Pons (tissue), 1 donor: ENCODE measurements at regions not wholly inside any gene's neighbourhood (a gene's known extent, or its start where the extent isn't known, plus 50 kb on each side); places are given as distances from the start of the nearest gene placed in this dataset.
"Not testable (repeated sequence)": the region's sequence is repeated elsewhere in the genome, so short reads cannot be mapped to it uniquely, and the experiment has no call there.

Experiments used
- DNase-seq: peaks from one replicate; pipeline ENCODE4 v3.0.0-alpha.2; 2016; ENCODE audit warnings: low spot score

DNA sequence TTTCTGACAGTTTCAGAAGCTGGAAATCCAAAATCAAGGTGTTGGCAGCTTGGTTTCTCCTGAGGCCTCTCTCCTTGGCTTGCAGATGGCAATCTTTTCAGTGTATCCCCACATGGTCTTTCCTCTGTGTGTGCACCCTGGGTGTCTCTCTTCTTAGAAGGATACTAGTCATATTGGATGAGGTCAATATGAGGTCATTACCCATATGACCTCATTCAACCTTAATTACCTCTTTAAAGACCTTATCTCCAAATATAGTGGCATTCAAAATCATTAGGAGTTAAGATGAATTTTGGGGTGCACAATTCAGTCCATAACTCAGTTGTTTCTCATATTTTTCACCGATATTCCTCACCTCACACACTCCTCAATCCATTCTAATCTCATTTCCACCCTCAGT, 92.4 kb upstream of the TGM3 start:
- DNase-seq: no peak

DNA sequence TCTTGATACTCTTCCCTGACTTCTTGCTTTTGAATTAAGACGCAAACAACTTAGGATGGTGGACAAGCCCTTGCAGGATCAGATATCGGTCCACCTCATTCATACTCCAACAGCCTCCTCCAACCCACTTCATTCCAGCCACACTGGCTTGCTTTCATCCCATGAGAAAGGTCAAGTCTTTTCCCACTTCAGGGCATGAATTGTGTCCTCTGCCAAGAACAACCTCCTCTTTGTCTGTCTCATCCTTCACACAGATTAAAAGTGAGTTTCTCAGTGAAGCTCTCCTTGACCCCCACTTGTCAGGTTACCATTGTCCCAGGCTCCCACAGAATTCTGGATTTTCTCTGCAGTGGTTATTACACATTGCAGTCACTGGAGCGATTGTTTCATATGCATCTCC, 91.8 kb upstream of the TGM3 start:
- DNase-seq: no peak

DNA sequence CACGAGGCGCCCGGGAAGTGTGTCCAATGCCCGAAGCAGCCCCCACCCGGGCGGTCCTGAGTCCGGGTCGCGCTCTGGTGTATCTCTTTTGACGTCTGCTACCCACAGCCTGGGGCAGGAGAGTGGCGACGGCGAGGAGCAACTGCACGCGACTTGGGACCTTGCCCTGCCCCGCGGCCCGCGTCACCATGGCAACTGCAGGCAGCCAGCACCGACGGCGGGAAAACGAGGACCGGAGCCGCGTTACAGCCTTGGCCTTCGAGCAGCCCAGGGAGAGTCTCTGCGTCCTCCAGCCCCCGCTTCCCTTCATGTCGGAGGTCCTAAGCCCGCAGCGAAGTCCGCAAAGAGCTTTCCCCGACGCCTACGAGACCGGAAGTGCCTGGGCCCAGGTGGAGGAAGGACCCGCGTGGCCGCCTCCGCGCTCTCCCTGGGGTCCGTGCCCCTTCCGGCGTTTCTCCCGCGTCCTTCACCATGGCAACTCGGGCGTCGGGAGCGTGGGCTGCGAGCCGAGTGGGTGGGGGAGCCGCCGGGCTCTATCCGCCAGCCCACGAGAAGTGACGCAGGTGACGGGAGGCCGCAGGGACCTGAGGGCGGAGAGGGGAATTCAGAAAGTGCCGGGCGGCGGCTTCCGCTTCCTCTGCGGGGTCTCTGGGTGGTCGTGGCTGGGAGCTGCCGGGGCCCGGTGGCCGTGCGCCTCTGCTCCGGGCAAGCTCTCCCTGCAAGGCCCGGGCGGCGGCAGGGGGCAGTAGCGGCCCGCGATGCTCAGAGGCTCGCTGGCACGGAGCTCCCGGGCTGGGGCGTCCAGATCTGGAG, 88.6 kb upstream of the TGM3 start:
- peak; percentile 30 for DNase-seq

DNA sequence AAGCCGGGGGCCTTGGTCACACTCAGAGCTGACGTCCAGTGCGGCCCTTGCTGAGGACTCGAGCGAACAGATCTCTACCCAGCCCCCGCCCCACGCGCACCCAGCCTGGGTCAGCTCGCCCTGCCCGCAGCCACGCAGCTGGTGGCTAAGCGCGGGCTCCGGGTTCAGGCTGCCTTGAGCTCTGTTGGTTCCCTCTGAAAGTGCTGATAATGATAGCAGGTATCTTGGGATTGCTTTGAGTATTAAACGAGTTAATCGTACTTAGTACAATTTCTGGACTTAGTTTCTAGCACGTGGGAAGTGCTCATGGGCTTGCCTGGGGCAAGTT, 88.1 kb upstream of the TGM3 start:
- DNase-seq: no peak

DNA sequence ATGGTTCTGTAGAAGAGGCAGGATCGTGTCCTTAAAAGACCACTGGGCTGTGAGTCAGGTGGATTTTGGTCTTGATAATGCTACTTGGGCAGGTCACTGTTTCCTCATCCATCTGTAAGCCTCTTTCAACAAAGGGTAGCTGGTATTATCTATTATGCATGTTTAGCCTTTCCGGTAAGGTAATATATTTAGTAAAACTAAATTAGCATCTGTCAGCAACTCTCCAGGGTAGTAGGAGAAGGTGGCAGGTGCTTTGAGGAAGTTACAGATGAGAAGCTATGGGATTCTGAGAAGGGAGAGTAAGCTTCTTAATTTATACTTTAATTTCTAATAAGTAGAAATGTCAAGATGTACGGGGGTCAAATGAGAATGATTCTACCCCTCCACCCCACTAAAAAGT, 86.9 kb upstream of the TGM3 start:
- DNase-seq: no peak

DNA sequence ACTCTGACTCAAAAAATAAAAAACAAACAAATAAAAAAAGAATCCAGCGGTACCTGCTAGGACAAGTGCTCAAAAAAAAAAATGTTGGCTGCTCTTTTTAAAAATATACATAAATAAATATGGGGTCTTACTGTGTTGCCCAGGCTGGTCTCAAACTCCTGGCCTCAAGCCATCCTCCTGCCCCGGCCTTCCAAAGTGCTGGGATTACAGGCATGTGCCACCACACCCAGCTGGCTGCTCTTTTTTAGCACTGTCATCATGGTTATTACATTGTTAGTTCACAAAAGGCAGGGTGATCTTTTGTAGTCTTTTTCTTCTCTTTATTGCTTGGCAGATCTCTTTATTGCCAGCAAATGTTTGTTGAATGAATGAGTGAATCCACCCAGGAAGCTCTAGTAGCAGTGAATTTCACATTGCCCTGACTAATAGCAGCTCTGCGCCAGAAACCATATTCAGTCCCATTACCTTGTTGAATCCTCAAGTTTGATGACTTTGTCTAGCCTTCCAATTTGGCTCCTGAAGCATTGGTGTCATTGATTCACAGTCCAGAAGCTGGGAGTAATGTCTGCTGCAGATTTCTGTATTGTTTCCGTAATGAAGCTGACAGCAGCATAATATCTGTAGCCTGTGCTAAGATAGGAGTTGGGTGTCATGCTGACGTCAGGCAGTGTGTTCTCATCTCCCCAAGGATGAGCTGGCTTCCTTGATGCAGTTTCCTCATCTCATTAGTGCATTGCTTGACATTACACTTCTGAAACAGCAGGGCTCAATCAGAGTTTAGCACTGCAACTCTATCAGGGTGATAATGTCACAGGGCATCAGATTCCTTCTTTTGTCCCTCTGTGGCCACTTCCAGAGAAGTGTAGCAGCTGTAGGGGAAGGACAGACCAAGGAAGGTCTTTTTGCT, 84.9 kb upstream of the TGM3 start:
- DNase-seq: no peak

DNA sequence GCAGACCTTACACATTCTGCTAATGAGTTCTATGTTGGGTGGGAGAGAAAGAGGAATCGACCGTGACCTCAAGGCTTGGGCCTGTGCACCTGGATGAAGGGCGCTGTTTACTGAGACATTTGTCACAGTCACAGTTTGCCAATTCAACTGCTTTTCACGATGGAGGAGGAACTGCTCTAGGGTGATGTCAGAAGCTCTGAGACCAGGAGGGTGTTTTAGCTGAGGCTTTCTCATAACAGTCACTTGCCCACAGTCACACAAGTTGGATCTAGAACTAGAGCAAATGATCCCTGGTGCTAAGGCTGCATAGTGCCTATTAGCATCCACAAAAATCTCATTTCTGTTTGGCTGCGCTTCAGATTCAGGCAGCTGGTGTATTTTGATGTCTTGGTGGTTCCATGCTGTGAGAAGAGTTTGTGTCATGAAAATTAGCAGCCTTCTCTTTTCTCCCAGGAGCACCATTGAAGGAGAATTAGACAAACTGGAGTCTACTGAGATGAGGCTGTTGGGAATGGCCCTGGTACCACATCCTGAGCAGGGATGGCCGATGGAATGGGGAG, 83.3 kb upstream of the TGM3 start:
- peak; percentile 11 for DNase-seq

DNA sequence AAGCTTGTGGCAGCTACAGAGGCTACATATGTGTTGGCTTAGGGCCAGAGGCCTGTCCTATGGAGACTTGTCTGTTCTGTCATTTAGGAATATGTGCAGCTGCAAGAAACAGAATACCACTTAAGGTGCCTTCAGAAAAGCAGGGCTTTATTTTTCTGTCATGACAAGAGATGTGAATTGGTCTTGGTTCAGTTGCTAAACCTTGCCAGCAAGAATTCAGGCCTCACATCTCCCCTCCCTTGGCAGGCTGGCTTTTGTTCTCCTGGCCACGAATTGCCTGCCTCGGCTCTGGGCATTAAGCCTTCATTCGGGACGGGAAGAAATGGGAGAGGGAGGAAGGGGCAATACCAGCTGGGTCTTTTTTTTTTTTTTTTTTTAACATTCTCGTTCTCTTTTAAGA, 82.4 kb upstream of the TGM3 start:
- peak; percentile 27 for DNase-seq

DNA sequence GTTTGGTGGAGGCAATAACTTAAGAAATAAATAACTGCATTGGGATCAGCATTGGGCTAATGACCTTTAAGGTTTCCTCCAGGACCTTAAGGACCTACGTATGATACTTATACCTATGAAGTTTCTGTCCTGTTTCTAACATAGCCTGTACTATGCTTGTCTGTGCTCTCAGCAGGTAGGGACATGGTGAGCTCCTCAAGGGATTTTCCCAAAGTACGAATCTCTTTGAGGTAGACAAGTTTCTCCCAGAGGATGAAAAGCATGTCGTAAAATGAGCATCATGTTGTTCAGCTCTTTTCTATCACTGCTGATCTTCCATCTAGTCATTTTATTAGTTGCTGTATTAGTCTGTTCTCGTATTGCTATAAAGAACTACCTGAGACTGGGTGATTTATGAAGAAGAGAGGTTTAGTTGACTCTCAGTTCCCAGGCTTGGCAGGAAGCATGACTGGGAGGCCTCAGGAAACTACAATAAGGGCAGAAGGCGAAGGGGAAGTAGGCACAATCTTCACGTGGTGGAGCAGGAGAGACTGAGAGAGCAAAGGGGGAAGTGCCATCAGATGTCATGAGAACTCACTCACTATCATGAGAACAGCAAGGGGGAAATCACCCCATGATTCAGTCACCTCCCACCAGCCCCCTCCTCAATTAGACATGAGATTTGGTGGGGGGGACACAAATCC, 77.8 kb upstream of the TGM3 start:
- DNase-seq: peak; percentile 57

DNA sequence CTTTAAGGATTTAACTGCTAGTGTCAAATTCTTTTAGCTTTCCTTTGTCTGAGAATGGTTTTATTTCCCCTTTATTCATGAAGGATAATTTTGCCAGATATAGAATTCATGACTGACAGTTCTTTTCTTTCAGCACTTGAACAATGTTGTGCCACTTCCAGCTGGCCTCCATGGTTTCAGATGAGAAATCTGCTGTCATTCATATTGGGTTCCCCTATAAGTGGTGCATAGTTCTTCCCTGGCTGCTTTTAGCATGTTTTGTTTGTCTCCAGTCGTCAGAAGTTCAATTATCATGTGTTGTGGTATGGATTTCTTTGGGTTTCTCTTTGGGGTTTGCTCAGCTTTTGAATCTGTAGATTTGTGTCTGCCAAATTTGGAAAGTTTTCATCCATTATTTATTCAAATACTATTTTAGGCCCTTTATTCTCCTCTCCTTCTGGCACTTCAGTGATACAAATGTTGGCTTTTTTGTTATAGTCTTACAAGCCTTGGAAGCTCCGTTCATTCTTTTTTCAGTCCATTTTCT, 76.3 kb upstream of the TGM3 start:
- DNase-seq: no peak

DNA sequence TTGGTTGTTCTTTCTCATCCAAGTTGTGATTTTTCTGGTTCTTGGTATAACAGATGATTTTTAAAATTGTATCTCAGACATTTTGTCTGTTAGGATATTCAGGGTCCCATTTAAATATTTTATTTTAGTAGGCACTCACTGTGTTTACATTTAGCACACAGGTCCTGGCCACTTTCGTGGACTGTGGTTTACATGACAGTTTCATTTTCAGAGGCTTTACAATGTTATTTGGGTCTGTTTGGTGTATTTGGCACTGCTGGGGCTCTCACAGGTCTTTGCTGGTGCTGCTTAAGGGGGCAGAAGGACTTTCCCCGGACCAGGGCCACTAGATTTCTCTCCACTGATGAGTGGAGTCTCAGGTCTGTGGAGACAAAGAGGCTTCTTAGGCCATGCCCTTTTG, 75.5 kb upstream of the TGM3 start:
- no peak for DNase-seq

DNA sequence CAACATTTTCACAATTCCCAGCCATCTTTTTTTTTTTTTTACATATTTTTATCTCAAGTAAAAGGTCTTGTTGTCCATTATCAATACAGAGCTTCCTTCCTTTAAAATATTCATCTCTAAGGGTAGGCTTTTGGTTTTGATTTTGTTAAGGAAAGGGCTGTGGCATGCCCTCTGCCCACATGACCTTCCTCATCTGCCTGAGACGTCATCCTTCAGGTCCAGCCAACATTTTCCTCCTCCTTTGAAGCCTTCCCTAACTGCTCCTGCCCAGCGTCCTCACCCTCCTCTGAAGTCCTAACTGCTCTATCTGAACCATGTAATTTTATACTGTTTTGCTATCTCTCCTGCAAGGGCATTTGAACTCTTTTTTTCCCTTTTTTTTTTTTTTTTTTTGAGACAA, 73.9 kb upstream of the TGM3 start:
- no peak for DNase-seq

DNA sequence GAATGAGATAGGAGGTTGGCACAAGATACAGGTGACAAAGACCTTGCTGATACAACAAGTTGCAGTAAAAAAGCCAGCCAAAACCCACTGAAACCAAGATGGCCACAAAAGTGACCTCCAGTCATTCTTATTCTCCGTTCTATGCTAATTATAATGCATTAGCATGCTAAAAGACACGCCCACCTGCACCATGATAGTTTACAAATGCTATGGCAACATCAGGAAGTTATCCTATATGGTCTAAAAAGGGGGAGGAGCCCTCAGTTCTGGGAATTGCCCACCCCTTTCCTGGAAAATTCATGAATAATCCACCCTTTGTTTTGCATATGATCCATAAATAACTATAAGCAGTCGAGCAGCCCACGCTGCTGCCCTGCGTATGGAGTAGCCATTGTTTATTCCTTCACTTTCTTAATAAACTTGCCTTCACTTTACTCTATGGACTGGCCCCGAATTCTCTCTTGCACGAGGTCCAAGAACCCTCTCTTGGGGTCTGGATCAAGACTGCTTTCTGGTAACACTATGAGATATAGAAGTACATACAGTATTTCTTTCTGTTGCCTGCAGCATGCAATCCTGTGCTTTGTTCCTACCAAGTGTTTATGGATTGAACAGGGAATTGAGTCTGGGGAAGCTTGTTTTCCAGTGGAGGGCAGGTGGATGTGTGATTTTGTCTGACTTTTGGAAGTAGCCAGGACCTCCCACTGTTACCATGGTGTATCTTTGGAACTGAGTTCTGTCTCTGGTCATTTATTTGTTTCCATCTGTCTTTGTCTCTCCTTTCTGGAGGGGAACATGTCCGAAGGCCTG, 72.0 kb upstream of the TGM3 start:
- DNase-seq: no peak

DNA sequence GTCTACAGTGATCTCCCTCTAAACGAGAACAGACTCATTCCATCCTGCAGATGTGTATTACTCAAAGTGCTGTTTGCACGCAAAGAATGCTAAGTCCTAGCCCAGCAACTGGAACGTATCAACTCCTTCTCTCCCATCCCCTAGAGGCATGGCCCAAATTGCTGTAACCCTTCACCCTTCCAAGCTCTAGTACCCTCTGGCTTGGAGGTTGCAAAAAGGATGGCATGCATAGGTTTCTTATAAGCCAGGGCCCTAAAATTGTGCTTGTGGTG, 71.5 kb upstream of the TGM3 start:
- DNase-seq: no peak

DNA sequence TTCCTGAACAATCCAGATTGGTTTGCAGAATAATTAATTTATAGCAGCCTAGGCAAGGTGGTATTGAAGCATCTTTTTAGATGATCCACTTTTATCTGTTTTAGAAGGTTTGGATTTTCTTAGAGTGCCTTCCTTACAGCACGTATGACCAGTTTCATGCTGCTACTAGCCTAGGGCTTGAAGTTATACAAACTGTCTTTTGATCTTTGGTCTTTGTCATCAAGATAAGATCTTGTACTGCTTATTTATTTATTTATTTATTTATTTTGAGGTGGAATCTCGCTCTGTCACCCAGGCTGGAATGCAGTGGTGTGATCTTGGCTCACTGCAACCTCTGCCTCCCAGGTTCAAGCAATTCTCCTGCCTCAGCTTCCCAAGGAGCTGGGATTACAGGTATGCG, 68.5 kb upstream of the TGM3 start:
- not testable (repeated sequence) for DNase-seq

DNA sequence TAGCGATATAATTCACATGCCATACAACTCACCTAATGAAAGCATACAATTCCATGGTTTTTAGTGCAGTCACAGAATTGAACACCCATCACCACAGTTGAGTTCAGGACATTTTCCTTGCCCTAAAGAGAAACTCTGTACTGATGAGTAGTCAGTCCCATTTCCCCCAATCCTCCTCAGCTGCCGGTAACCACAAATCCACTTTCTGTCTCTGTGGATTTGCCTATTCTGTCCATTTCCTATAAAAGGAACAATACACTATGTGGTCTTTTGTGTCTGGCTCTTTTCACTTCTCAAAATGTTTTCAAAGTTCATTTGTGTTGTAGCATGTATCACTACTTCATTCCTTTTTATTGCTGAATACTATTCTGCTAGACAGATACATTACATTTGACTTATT, 67.9 kb upstream of the TGM3 start:
- DNase-seq: no peak

DNA sequence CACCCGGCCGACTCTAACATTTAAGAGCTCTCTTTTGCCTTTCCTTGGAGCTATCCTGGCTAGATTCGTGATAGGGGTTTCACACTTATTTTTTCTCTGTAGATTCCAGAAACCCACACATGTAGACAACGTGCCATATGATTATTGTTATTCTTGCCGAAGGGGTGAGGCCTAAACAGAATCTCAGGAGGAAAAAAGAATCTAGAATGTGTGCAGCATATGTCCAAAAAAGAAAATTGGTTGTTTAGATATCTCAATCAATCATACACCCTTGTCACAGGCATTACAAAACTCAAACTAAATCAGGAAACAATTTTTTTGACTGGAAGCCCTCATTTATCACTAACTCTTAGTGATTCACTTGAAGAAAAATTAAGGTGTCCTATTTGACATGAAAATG, 66.9 kb upstream of the TGM3 start:
- DNase-seq: no peak

DNA sequence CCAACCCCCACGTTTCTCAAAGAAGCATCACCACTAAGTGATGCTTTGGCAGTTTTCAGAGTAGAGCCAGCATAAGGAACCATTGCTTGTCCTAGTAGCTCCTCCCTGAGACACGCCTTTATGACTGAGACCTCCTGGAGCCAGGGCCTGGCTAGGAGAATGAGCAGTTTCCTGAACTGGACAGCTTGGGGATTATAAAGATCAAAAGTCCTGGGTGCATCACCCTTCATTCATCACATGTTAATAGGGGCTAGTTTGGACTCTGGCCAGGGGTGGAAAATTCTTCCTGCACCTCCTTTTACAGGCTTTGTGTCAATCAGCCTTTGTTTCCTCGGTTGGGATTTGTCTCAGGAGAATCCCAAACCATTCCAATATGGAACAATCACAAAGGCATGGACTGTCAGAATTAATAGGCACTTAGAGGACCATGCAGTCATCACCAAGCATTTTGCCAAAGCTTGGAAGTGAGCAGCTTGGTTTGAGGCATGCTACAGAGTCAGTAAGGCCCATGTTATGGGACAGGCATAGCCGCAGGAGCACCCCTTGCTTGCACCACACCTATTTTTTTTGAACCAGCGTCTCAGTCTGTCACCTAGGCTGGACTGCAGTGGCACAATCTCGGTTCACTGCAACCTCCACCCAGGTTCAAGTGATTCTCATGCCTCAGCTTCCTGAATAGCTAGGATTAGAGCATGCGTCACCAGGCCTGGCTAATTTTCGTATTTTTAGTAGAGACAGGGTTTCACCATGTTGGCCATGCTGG, 64.9 kb upstream of the TGM3 start:
- no peak for DNase-seq

DNA sequence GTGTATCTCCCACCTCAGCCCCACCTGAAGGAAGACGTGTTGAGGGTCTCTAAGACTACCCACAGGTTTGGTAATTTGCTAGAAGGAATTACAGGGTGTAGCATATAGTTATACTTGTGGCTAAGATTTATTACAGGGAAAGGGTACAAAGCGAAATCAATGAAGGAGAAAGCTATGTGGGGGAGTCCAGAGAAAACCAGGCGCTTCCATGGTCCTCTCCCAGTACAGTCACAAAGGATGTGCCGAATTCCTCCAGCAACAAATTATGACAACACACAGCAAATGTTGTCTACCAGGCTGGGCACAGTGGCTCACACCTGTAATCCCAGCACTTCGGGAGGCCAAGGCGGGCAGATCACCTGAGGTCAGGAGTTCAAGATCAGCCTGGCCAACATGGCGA, 64.1 kb upstream of the TGM3 start:
- no peak for DNase-seq

DNA sequence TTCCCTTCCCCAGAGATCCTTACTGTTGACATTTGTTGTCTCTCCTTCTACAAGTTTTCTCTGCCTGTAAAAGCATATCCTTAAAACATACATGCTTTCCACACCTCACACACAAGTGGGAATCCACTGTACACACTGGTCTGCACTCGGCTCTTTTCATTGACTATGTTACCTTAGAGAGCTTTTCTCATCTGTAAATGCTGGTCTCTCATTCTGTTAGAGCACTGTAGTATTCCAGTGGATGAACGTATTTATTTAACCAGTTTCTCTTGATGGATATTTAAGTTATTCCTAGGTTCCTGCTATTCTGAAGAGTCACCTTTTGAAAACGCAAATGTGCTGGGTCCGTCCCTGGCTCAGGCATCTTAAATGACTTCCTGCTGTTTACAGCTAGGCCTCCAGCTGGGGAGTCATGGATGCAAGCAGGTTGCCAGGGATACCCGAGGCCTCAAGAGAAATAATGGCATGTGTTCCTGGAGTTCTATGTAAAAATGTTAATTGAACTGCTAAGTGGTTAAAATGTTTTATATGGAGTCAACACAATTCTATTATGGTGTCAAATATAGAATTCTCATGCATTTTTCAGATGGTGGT, 61.1 kb upstream of the TGM3 start:
- DNase-seq: no peak

DNA sequence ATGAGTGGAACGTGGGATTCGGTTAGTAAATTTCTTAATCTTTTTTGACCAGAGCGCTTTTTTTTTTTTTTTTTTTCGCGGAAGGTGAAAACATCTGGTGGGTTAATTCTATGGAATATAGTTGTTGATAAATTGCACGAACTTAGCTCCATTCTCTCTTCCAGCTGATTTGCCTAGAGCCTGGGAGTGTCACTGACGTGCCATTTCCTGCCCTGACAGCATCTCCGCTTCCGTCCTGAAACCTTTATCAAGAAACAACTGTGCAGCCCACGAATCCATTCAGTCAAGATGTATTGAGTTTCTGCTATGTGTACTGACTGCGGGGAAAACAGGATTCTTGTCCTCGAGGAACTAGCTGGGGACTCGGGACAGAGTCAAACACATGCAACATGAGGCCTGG, 59.5 kb upstream of the TGM3 start:
- DNase-seq: peak; percentile 17
